Transverse colon (tissue), 4 donors: ENCODE measurements at regions not wholly inside any gene's neighbourhood (a gene's known extent, or its start where the extent isn't known, plus 50 kb on each side); places are given as distances from the start of the nearest gene placed in this dataset.

Experiments used
- DNase-seq: peaks from one replicate; pipeline ENCODE4 v3.0.0-alpha.2; 2019
- H3K27ac ChIP-seq, 4 donors: fragments of 200-600 bp; sonication (generic); 2 replicates each; pipeline ENCODE4 v1.5.1; 2016 to 2018; ENCODE audit warnings: inconsistent platforms in 4 of 4
- H3K27me3 ChIP-seq: fragments of 200-600 bp; sonication (generic); 2 replicates; pipeline ENCODE4 v1.5.1; 2017; ENCODE audit warnings: inconsistent platforms
- H3K36me3 ChIP-seq, 4 donors: fragments of 200-600 bp; sonication (generic); 2 replicates each; pipeline ENCODE4 v1.5.1; 2017 to 2019; ENCODE audit warnings: inconsistent platforms in 4 of 4
- H3K4me1 ChIP-seq, 4 donors: fragments of 200-600 bp; sonication (generic); 2 replicates each; pipeline ENCODE4 v1.5.1; 2017 to 2020; ENCODE audit warnings: inconsistent platforms in 4 of 4
- H3K4me3 ChIP-seq, 4 donors: fragments of 200-600 bp; sonication (generic); 1 replicate in 1 of 4; 2 replicates in 3 of 4; pipeline versions ENCODE4 v1.5.1 to v1.6.1; 2017 to 2019; ENCODE audit warnings: inconsistent platforms in 4 of 4
- H3K9me3 ChIP-seq, 2 donors: fragments of 200-600 bp; sonication (generic); 2 replicates each; pipeline ENCODE4 v1.5.1; 2017 to 2019; ENCODE audit warnings: inconsistent platforms in 2 of 2
- CTCF ChIP-seq, 5 experiments: fragments of 200-600 bp in 3 of 5; fragments of 450-650 bp in 2 of 5; sonication (generic) in 3 of 5; IDR thresholded peaks; 1 replicate in 2 of 5; 2 replicates in 3 of 5; pipeline ENCODE4 v1.5.1; 2016 to 2017; ENCODE audit warnings: antibody characterized with exemption in 5 of 5, inconsistent platforms in 3 of 5, mild to moderate bottlenecking in 2 of 5, moderate library complexity in 1 of 5
- EP300 ChIP-seq: sonication (generic); formaldehyde crosslinking; IDR thresholded peaks from one replicate; pipeline ENCODE4 v1.6.1; 2017; ENCODE audit warnings: antibody characterized with exemption, low read depth
- POLR2A ChIP-seq: fragments of 450-650 bp; IDR thresholded peaks from one replicate; pipeline ENCODE4 v1.6.1; 2016; ENCODE audit warnings: antibody characterized with exemption, mild to moderate bottlenecking, moderate library complexity
- POLR2AphosphoS5 ChIP-seq, 3 donors: sonication (generic); formaldehyde crosslinking; IDR thresholded peaks; one replicate each; pipeline ENCODE4 v1.6.1; 2016; ENCODE audit warnings: antibody characterized with exemption in 3 of 3
- WGBS, 2 donors: methylation state at CpG; one replicate each; pipeline ENCODE4 v1.1.5; 2018; ENCODE audit warnings: low coverage in 1 of 2; 5-methylcytosine and 5-hydroxymethylcytosine counted together
- in situ Hi-C, 4 donors: fragments of 200-750 bp; cut with MboI; loops; one replicate each; pipeline versions ENCODE4 v1.15.0 to v1.15.1; 2017; ENCODE audit warnings: low sequenced_read_pairs in 3 of 4, low pct_ligation_motif_present in 1 of 4, low pct_unique_long_range_greater_than_20kb in 1 of 4
- intact Hi-C: fragments of 100-400 bp; cut with DNase I; formaldehyde crosslinking; loops from one replicate; pipeline ENCODE4 v1.15.1; 2023; ENCODE audit warnings: low total_unique reads

- no peak for TF ChIP-seq EP300
- no peak for TF ChIP-seq CTCF (IDR thresholded peaks at IDR 0.05)
- no peak for TF ChIP-seq POLR2AphosphoS5 (IDR thresholded peaks at IDR 0.05)
- TF ChIP-seq POLR2A = no peak
- H3K27me3 ChIP-seq = no peaks in the 10 kb centered on the region
- H3K4me3 ChIP-seq = no peak overlapping the region
- DNase-seq = no peak
- in situ Hi-C loops = no loop called here
- 82 to 94% methylated on average over 6 of the region's 6 CpGs for WGBS, 2 donors
- intact Hi-C loops = no loop called here
- no peaks in the 10 kb centered on the region for H3K9me3 ChIP-seq
- no peak overlapping the region for H3K27ac ChIP-seq
- no peaks in the 10 kb centered on the region for H3K36me3 ChIP-seq
- no peaks in the 10 kb centered on the region for H3K4me1 ChIP-seq
Observed at GRCh38 chr12:18970603-18971002, 158.9 kb upstream of the PLEKHA5 start.

- in situ Hi-C loops = no loop called here
Observed at GRCh38 chr12:18971932-18972331, 157.6 kb upstream of the PLEKHA5 start.

GRCh38 chr12:18975933-18976332 lies 153.6 kb upstream of the PLEKHA5 start:
- H3K4me1 ChIP-seq = no peaks in the 10 kb centered on the region
- H3K27ac ChIP-seq = no peak overlapping the region
- WGBS, 2 donors = 57% methylated on average over 3 of the region's 3 CpGs; no CpG with 5 or more reads in 1 of the 2 donors
- in situ Hi-C loops (no loop called here), intact Hi-C loops (no loop called here)
- no peaks in the 10 kb centered on the region for H3K36me3 ChIP-seq
- H3K27me3 ChIP-seq = no peaks in the 10 kb centered on the region
- H3K4me3 ChIP-seq = no peak overlapping the region
- TF ChIP-seq POLR2A (no peak), CTCF (IDR thresholded peaks at IDR 0.05) (no peak)
- peaks cover 0 to 6% of the 10 kb centered on the region in 2 donors for H3K9me3 ChIP-seq
- no peak for DNase-seq

More at GRCh38 chr12:18971932-18972331, 157.6 kb upstream of the PLEKHA5 start:
- intact Hi-C loops = no loop called here
- Histone ChIP-seq H3K4me1 (no peaks in the 10 kb centered on the region), H3K27ac (no peak overlapping the region), H3K4me3 (no peak overlapping the region), H3K27me3 (no peaks in the 10 kb centered on the region), H3K9me3 (no peaks in the 10 kb centered on the region), H3K36me3 (no peaks in the 10 kb centered on the region)
- TF ChIP-seq EP300 (no peak), POLR2AphosphoS5 (IDR thresholded peaks at IDR 0.05) (no peak), CTCF (IDR thresholded peaks at IDR 0.05) (no peak), POLR2A (no peak)
- WGBS, 2 donors = 93 to 95% methylated on average over 3 of the region's 3 CpGs
- no peak for DNase-seq

- no peak for DNase-seq
- Histone ChIP-seq H3K27ac (no peak overlapping the region), H3K4me3 (no peak overlapping the region), H3K4me1 (no peaks in the 10 kb centered on the region), H3K27me3 (no peaks in the 10 kb centered on the region), H3K36me3 (no peaks in the 10 kb centered on the region), H3K9me3 (peaks cover 0 to 6% of the 10 kb centered on the region in 2 donors)
- TF ChIP-seq POLR2AphosphoS5 (IDR thresholded peaks at IDR 0.05) (no peak), EP300 (no peak), CTCF (IDR thresholded peaks at IDR 0.05) (no peak), POLR2A (no peak)
- in situ Hi-C loops (no loop called here), intact Hi-C loops (no loop called here)
- 88 to 92% methylated on average over 4 to 5 of the region's 5 CpGs for WGBS, 2 donors
Observed at GRCh38 chr12:18979401-18980126, 150.0 kb upstream of the PLEKHA5 start.
